Testis (tissue), 2 donors: ENCODE measurements at regions not wholly inside any gene's neighbourhood (a gene's known extent, or its start where the extent isn't known, plus 50 kb on each side); places are given as distances from the start of the nearest gene placed in this dataset.

Experiments
- POLR2A ChIP-seq: fragments of 450-650 bp; IDR thresholded peaks from one replicate; pipeline ENCODE4 v1.6.1; 2017; ENCODE audit warnings: antibody characterized with exemption, mild to moderate bottlenecking, moderate library complexity
- TF ChIP-seq, protein P1 (sequence below), 3 experiments: fragments of 450-650 bp in 2 of 3; fragments of 200-600 bp in 1 of 3; sonication (generic) in 1 of 3; IDR thresholded peaks; one replicate each; pipeline ENCODE4 v1.5.1; 2016 to 2019; ENCODE audit warnings: antibody characterized with exemption in 3 of 3, mild to moderate bottlenecking in 2 of 3, moderate library complexity in 1 of 3

DNA sequence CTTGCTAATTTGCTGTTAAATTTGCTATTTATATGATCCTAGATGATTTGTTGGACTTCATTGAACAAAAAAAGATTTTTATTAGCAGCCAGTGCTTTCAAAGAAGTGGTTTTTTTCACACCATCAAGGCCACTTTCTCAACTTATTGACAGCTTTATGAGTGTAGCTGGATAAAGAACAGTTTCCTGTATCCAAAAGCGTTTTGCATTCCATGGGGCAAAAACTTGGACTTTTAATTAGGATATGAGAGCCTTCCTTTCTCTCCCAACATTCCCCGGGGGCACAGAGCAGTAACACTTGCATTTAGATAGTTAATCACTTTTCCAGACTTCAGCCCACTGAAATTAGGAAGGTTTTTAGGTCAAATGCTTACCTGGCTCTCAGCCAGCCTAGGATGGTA, 177.1 kb upstream of the ELAC2 start:
- TF ChIP-seq, protein P1, sequence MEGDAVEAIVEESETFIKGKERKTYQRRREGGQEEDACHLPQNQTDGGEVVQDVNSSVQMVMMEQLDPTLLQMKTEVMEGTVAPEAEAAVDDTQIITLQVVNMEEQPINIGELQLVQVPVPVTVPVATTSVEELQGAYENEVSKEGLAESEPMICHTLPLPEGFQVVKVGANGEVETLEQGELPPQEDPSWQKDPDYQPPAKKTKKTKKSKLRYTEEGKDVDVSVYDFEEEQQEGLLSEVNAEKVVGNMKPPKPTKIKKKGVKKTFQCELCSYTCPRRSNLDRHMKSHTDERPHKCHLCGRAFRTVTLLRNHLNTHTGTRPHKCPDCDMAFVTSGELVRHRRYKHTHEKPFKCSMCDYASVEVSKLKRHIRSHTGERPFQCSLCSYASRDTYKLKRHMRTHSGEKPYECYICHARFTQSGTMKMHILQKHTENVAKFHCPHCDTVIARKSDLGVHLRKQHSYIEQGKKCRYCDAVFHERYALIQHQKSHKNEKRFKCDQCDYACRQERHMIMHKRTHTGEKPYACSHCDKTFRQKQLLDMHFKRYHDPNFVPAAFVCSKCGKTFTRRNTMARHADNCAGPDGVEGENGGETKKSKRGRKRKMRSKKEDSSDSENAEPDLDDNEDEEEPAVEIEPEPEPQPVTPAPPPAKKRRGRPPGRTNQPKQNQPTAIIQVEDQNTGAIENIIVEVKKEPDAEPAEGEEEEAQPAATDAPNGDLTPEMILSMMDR (IDR thresholded peaks at IDR 0.05), result no peak
- TF ChIP-seq POLR2A, result no peak
